ENCODE measurements at regions not wholly inside any gene's neighbourhood (a gene's known extent, or its start where the extent isn't known, plus 50 kb on each side); places are given as distances from the start of the nearest gene placed in this dataset.

GRCh38 chr21:19833082-19833481, 1165.1 kb upstream of the NCAM2 start:
- H2AFZ ChIP-seq (ENCODE audit: low read depth, low read length): no peak overlapping the region
- no peaks in the 10 kb centered on the region for H3K27me3 Mint-ChIP-seq (ENCODE audit: low read depth, unreplicated experiment)
- H3K4me3 ChIP-seq (ENCODE audit: insufficient read depth, low read depth, low read length): no peak overlapping the region
- no peak overlapping the region for H3K4me3 Mint-ChIP-seq (ENCODE audit: unreplicated experiment)
- no peaks in the 10 kb centered on the region for H3K4me1 ChIP-seq (ENCODE audit: insufficient read depth, low read length)
- TF ChIP-seq EZH2 (IDR thresholded peaks at IDR 0.05; ENCODE audit: insufficient read depth, low read length) (no peak), CTCF (IDR thresholded peaks at IDR 0.05; ENCODE audit: insufficient read depth, low read depth, low read length) (no peak)
- no peaks in the 10 kb centered on the region for H4K20me1 ChIP-seq (ENCODE audit: insufficient read depth, low read length)
- no peak overlapping the region for H3K27ac Mint-ChIP-seq (ENCODE audit: unreplicated experiment)
- DNase-seq (ENCODE audit: low read depth): no peak
- no peaks in the 10 kb centered on the region for H3K9me3 ChIP-seq (ENCODE audit: insufficient read depth, low read depth, low read length)
- H3K9me3 Mint-ChIP-seq (ENCODE audit: unreplicated experiment): no peaks in the 10 kb centered on the region
- no peak overlapping the region for H3K9ac ChIP-seq (ENCODE audit: low read length)
- no peaks in the 10 kb centered on the region for H3K36me3 ChIP-seq (ENCODE audit: insufficient read depth, low read length)
- no peak overlapping the region for H3K27ac ChIP-seq (ENCODE audit: low read depth, low read length)
- H3K79me2 ChIP-seq (ENCODE audit: insufficient read depth, low read length): no peaks in the 10 kb centered on the region
- FAIRE-seq: no peak
- no peak overlapping the region for H3K4me2 ChIP-seq (ENCODE audit: low read length)
- no peaks in the 10 kb centered on the region for H3K27me3 ChIP-seq (ENCODE audit: insufficient read depth, low read length)
- no peaks in the 10 kb centered on the region for H3K4me1 Mint-ChIP-seq (ENCODE audit: low read depth, unreplicated experiment)
- H3K36me3 Mint-ChIP-seq (ENCODE audit: low read depth, unreplicated experiment): no peaks in the 10 kb centered on the region

- Histone ChIP-seq H3K36me3 (ENCODE audit: insufficient read depth, low read length) (no peaks in the 10 kb centered on the region), H3K9me3 (ENCODE audit: insufficient read depth, low read depth, low read length) (no peaks in the 10 kb centered on the region)
- FAIRE-seq: no peak
These were observed 1155.6 kb upstream of the NCAM2 start for GRCh38 chr21:19842601-19843000.

GRCh38 chr21:19844334-19844733, 1153.9 kb upstream of the NCAM2 start:
- H3K4me1 ChIP-seq (ENCODE audit: insufficient read depth, low read length): no peaks in the 10 kb centered on the region
- Mint-ChIP-seq H3K4me3 (ENCODE audit: unreplicated experiment) (no peak overlapping the region), H3K27me3 (ENCODE audit: low read depth, unreplicated experiment) (no peaks in the 10 kb centered on the region), H3K36me3 (ENCODE audit: low read depth, unreplicated experiment) (no peaks in the 10 kb centered on the region), H3K27ac (ENCODE audit: unreplicated experiment) (no peak overlapping the region), H3K4me1 (ENCODE audit: low read depth, unreplicated experiment) (no peaks in the 10 kb centered on the region), H3K9me3 (ENCODE audit: unreplicated experiment) (no peaks in the 10 kb centered on the region)
- no peak for FAIRE-seq
- no peaks in the 10 kb centered on the region for H4K20me1 ChIP-seq (ENCODE audit: insufficient read depth, low read length)
- no peak for TF ChIP-seq CTCF (IDR thresholded peaks at IDR 0.05; ENCODE audit: insufficient read depth, low read depth, low read length)
- no peak for TF ChIP-seq EZH2 (IDR thresholded peaks at IDR 0.05; ENCODE audit: insufficient read depth, low read length)
- no peaks in the 10 kb centered on the region for H3K79me2 ChIP-seq (ENCODE audit: insufficient read depth, low read length)
- H3K4me2 ChIP-seq (ENCODE audit: low read length): no peak overlapping the region
- H3K4me3 ChIP-seq (ENCODE audit: insufficient read depth, low read depth, low read length): no peak overlapping the region
- no peak for DNase-seq (ENCODE audit: low read depth)
- H2AFZ ChIP-seq (ENCODE audit: low read depth, low read length): no peak overlapping the region
- no peak overlapping the region for H3K9ac ChIP-seq (ENCODE audit: low read length)
- no peaks in the 10 kb centered on the region for H3K36me3 ChIP-seq (ENCODE audit: insufficient read depth, low read length)
- no peaks in the 10 kb centered on the region for H3K27me3 ChIP-seq (ENCODE audit: insufficient read depth, low read length)
- H3K9me3 ChIP-seq (ENCODE audit: insufficient read depth, low read depth, low read length): no peaks in the 10 kb centered on the region
- no peak overlapping the region for H3K27ac ChIP-seq (ENCODE audit: low read depth, low read length)

More at GRCh38 chr21:19842601-19843000, 1155.6 kb upstream of the NCAM2 start:
- H3K36me3 Mint-ChIP-seq (ENCODE audit: low read depth, unreplicated experiment): no peaks in the 10 kb centered on the region
- Histone ChIP-seq H3K27me3 (ENCODE audit: insufficient read depth, low read length) (no peaks in the 10 kb centered on the region), H3K9ac (ENCODE audit: low read length) (no peak overlapping the region), H3K4me1 (ENCODE audit: insufficient read depth, low read length) (no peaks in the 10 kb centered on the region), H3K4me3 (ENCODE audit: insufficient read depth, low read depth, low read length) (no peak overlapping the region), H4K20me1 (ENCODE audit: insufficient read depth, low read length) (no peaks in the 10 kb centered on the region), H3K79me2 (ENCODE audit: insufficient read depth, low read length) (no peaks in the 10 kb centered on the region), H3K27ac (ENCODE audit: low read depth, low read length) (no peak overlapping the region), H2AFZ (ENCODE audit: low read depth, low read length) (no peak overlapping the region), H3K4me2 (ENCODE audit: low read length) (no peak overlapping the region)
- H3K27me3 Mint-ChIP-seq (ENCODE audit: low read depth, unreplicated experiment): no peaks in the 10 kb centered on the region
- no peaks in the 10 kb centered on the region for H3K9me3 Mint-ChIP-seq (ENCODE audit: unreplicated experiment)
- no peak for DNase-seq (ENCODE audit: low read depth)
- H3K4me3 Mint-ChIP-seq (ENCODE audit: unreplicated experiment): no peak overlapping the region
- H3K27ac Mint-ChIP-seq (ENCODE audit: unreplicated experiment): no peak overlapping the region
- TF ChIP-seq EZH2 (IDR thresholded peaks at IDR 0.05; ENCODE audit: insufficient read depth, low read length): no peak
- no peaks in the 10 kb centered on the region for H3K4me1 Mint-ChIP-seq (ENCODE audit: low read depth, unreplicated experiment)

Data from astrocyte (in vitro differentiated cells and primary cell).